ENCODE measurements at regions not wholly inside any gene's neighbourhood (a gene's known extent, or its start where the extent isn't known, plus 50 kb on each side); places are given as distances from the start of the nearest gene placed in this dataset.

GRCh38 chr5:145697251-145697990, 137.7 kb downstream of the PRELID2 start:
- no peak for TF ChIP-seq CTCF (IDR thresholded peaks at IDR 0.05)
- Histone ChIP-seq H3K4me1 (ENCODE audit: low read depth) (no peaks in the 10 kb centered on the region), H3K4me3 (no peak overlapping the region), H3K9me3 (no peaks in the 10 kb centered on the region), H3K36me3 (ENCODE audit: low read depth) (no peaks in the 10 kb centered on the region)
- ATAC-seq (peak; percentile 61), DNase-seq (peak in 1 of 3 donors; percentile 56)
- intact Hi-C loops (cut with DNase I, micrococcal nuclease): no loop called here

GRCh38 chr5:145689235-145689634, 145.9 kb downstream of the PRELID2 start:
- ATAC-seq (peak; percentile 30), DNase-seq (no peak)
- Histone ChIP-seq H3K4me1 (ENCODE audit: low read depth) (no peaks in the 10 kb centered on the region), H3K4me3 (no peak overlapping the region), H3K9me3 (no peaks in the 10 kb centered on the region), H3K36me3 (ENCODE audit: low read depth) (no peaks in the 10 kb centered on the region)
- no peak for TF ChIP-seq CTCF (IDR thresholded peaks at IDR 0.05)
- intact Hi-C loops (cut with DNase I, micrococcal nuclease): no loop called here

- ATAC-seq: no peak
- no peaks in the 10 kb centered on the region for H3K9me3 ChIP-seq
- intact Hi-C loops (cut with DNase I, micrococcal nuclease): no loop called here
Observed at GRCh38 chr5:145687943-145688342, 147.2 kb downstream of the PRELID2 start.

GRCh38 chr5:145685417-145685816, 149.7 kb downstream of the PRELID2 start:
- DNase-seq (no peak), ATAC-seq (no peak)
- intact Hi-C loops (cut with DNase I, micrococcal nuclease): no loop called here
- no peak for TF ChIP-seq CTCF (IDR thresholded peaks at IDR 0.05)
- Histone ChIP-seq H3K36me3 (ENCODE audit: low read depth) (no peaks in the 10 kb centered on the region), H3K4me1 (ENCODE audit: low read depth) (no peaks in the 10 kb centered on the region), H3K9me3 (no peaks in the 10 kb centered on the region), H3K4me3 (no peak overlapping the region)

More at GRCh38 chr5:145687943-145688342, 147.2 kb downstream of the PRELID2 start:
- H3K4me3 ChIP-seq: no peak overlapping the region
- no peaks in the 10 kb centered on the region for H3K4me1 ChIP-seq (ENCODE audit: low read depth)
- no peaks in the 10 kb centered on the region for H3K36me3 ChIP-seq (ENCODE audit: low read depth)
- no peak for TF ChIP-seq CTCF (IDR thresholded peaks at IDR 0.05)
- DNase-seq: no peak

- intact Hi-C loops (cut with DNase I, micrococcal nuclease): no loop called here
- ATAC-seq: no peak
- DNase-seq: no peak
- Histone ChIP-seq H3K36me3 (ENCODE audit: low read depth) (no peaks in the 10 kb centered on the region), H3K4me3 (no peak overlapping the region), H3K9me3 (no peaks in the 10 kb centered on the region), H3K4me1 (ENCODE audit: low read depth) (no peaks in the 10 kb centered on the region)
- no peak for TF ChIP-seq CTCF (IDR thresholded peaks at IDR 0.05)
Observed at GRCh38 chr5:145683431-145683830, 151.7 kb downstream of the PRELID2 start.
